Adrenal gland (tissue), 9 donors: ENCODE measurements at regions not wholly inside any gene's neighbourhood (a gene's known extent, or its start where the extent isn't known, plus 50 kb on each side); places are given as distances from the start of the nearest gene placed in this dataset.

Source experiments
- DNase-seq, 7 donors: peaks; one replicate each; pipeline ENCODE4 v3.0.0-alpha.2; 2019 to 2020
- H3K27ac ChIP-seq, 5 donors: fragments of 200-600 bp; sonication (generic) in 4 of 5; 1 replicate in 3 of 5; 2 replicates in 2 of 5; pipeline versions ENCODE4 v1.5.1 to v1.8.0; 2016 to 2020; ENCODE audit warnings: mild to moderate bottlenecking in 1 of 5
- H3K27me3 ChIP-seq: fragments of 200-600 bp; 2 replicates; pipeline ENCODE4 v1.8.0; 2021
- H3K36me3 ChIP-seq, 2 donors: fragments of 200-600 bp; replicated peaks in 1 of 2; 1 replicate in 1 of 2; 2 replicates in 1 of 2; pipeline versions ENCODE4 v1.5.1 to v1.8.0; 2018 to 2022
- H3K4me1 ChIP-seq, 2 donors: fragments of 200-600 bp; replicated peaks in 1 of 2; 1 replicate in 1 of 2; 2 replicates in 1 of 2; pipeline versions ENCODE4 v1.5.1 to v1.8.0; 2018 to 2021
- H3K4me3 ChIP-seq, 4 donors: fragments of 200-600 bp; sonication (generic) in 3 of 4; one replicate each; pipeline ENCODE4 v1.5.1; 2016 to 2018
- H3K9me3 ChIP-seq, 3 donors: fragments of 200-600 bp; sonication (generic) in 1 of 3; replicated peaks in 1 of 3; 1 replicate in 2 of 3; 2 replicates in 1 of 3; pipeline versions ENCODE4 v1.5.1 to v1.8.0; 2016 to 2021
- CTCF ChIP-seq, 6 experiments: fragments of 450-650 bp in 4 of 6; fragments of 200-600 bp in 2 of 6; sonication (generic) in 1 of 6; IDR thresholded peaks; 1 replicate in 5 of 6; 2 replicates in 1 of 6; pipeline versions ENCODE4 v1.5.1 to v1.8.0; 2016 to 2021; ENCODE audit warnings: antibody characterized with exemption in 6 of 6, mild to moderate bottlenecking in 2 of 6, moderate library complexity in 1 of 6
- POLR2A ChIP-seq, 2 donors: fragments of 450-650 bp; IDR thresholded peaks; one replicate each; pipeline ENCODE4 v1.6.1; 2017; ENCODE audit warnings: antibody characterized with exemption in 2 of 2, mild to moderate bottlenecking in 2 of 2, moderate library complexity in 1 of 2
- WGBS, 4 donors: extraction: QIAGEN DNeasy Blood & Tissue Kit in 2 of 4; methylation state at CpG; one replicate each; pipeline versions ENCODE4 v1.1.5 to v1.1.7; 2013 to 2017; 5-methylcytosine and 5-hydroxymethylcytosine counted together
- intact Hi-C, 2 donors: fragments of 100-400 bp; cut with DNase I; formaldehyde crosslinking; loops; one replicate each; pipeline versions ENCODE4 v1.14.1 to v1.15.0; 2022 to 2023
- donor health status: healthy with polysubstance abuse.
- donor health status: Bipolar disorder and iron deficiency.
- donor health status: DM: yes; HTN: yes; CAD: no.
- donor health status: DM: no; HTN: no; CAD: no.
- donor health status: DM: no; HTN: no; CAD: no.

DNA sequence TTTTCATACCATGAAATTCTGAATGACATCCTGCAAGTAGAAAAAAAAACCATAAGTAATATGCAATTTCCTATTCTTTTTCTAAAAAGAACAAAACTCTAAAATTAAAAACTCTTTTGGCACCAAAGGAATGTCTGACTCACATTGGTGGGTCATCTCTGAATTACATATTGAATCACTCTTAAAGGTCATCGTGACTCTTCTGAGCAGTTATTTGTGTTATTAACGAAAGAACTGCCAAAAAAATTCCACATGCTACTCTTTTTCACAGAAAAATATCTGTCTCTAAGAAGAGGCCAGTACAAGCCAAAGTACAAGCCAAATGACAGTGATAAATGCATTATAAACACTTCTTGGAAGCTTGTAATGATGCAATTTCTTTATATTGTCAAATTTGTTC lies 282.2 kb downstream of the GUCY2F start:
- TF ChIP-seq POLR2A (IDR thresholded peaks at IDR 0.05) (no peak), CTCF (IDR thresholded peaks at IDR 0.05) (no peak)
- H3K27me3 ChIP-seq, result no peaks in the 10 kb centered on the region
- no peak overlapping the region for H3K4me3 ChIP-seq
- intact Hi-C loops, result no loop called here
- H3K36me3 ChIP-seq, result no peaks in the 10 kb centered on the region
- WGBS, 4 donors, result 8 to 39% (median 22%) methylated on average over 2 of the region's 2 CpGs
- DNase-seq, result no peak
- no peaks in the 10 kb centered on the region for H3K4me1 ChIP-seq
- H3K9me3 ChIP-seq, result no peaks in the 10 kb centered on the region
- no peak overlapping the region for H3K27ac ChIP-seq

- intact Hi-C loops, result no loop called here
- Histone ChIP-seq H3K4me3 (no peak overlapping the region), H3K9me3 (no peaks in the 10 kb centered on the region), H3K36me3 (no peaks in the 10 kb centered on the region), H3K4me1 (no peaks in the 10 kb centered on the region), H3K27ac (no peak overlapping the region), H3K27me3 (peaks cover 13% of the 10 kb centered on the region)
- TF ChIP-seq CTCF (IDR thresholded peaks at IDR 0.05), result no peak
- TF ChIP-seq POLR2A (IDR thresholded peaks at IDR 0.05), result no peak
- DNase-seq, result no peak
- WGBS, 4 donors, result 75 to 81% (median 76%) methylated on average over 1 of the region's 1 CpG
These were observed 291.3 kb downstream of the GUCY2F start for GRCh38 chrX:109190542-109190941.

- WGBS, 4 donors, result 37 to 56% (median 47%) methylated on average over 2 of the region's 2 CpGs
- H3K27me3 ChIP-seq, result peaks cover 5% of the 10 kb centered on the region
- no peak overlapping the region for H3K4me3 ChIP-seq
- H3K9me3 ChIP-seq, result no peaks in the 10 kb centered on the region
- intact Hi-C loops, result no loop called here
- no peak for TF ChIP-seq CTCF (IDR thresholded peaks at IDR 0.05)
- no peak for TF ChIP-seq POLR2A (IDR thresholded peaks at IDR 0.05)
- DNase-seq, result no peak
- no peaks in the 10 kb centered on the region for H3K4me1 ChIP-seq
- H3K27ac ChIP-seq, result no peak overlapping the region
- H3K36me3 ChIP-seq, result no peaks in the 10 kb centered on the region
These were observed 294.3 kb downstream of the GUCY2F start for GRCh38 chrX:109187473-109188168.

DNA sequence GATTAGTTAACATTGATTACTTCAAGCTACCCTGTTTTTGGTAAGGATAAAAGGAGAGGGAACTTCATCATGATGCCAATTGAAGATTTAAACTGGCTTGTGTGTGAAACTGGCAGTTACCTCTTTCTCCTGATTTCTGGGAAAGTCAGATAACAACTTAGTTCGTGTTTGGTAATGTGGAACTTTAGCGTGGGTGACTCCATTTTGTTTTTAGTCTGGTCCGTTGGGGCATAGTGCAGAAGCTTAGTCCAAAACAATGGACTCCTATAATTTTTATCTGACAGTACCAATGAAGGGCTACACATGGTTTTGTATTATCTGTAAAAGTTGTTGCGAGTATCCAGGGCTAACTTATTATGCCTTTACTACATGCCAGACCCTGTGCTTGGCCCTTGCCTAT lies 294.9 kb downstream of the GUCY2F start:
- no peak overlapping the region for H3K27ac ChIP-seq
- no peaks in the 10 kb centered on the region for H3K4me1 ChIP-seq
- no peaks in the 10 kb centered on the region for H3K27me3 ChIP-seq
- H3K36me3 ChIP-seq, result no peaks in the 10 kb centered on the region
- WGBS, 4 donors, result 61 to 77% (median 68%) methylated on average over 4 of the region's 4 CpGs
- intact Hi-C loops, result no loop called here
- H3K9me3 ChIP-seq, result no peaks in the 10 kb centered on the region
- TF ChIP-seq CTCF (IDR thresholded peaks at IDR 0.05), result no peak
- no peak for TF ChIP-seq POLR2A (IDR thresholded peaks at IDR 0.05)
- DNase-seq, result no peak
- no peak overlapping the region for H3K4me3 ChIP-seq
